H1 (cell line): ENCODE measurements at regions not wholly inside any gene's neighbourhood (a gene's known extent, or its start where the extent isn't known, plus 50 kb on each side); places are given as distances from the start of the nearest gene placed in this dataset.

Source experiments
- CTCF ChIA-PET: fragments of 300-600 bp; sonication (Branson Sonifier 250); formaldehyde crosslinking; loops from one replicate; lab custom pipeline; 2021; ENCODE audit not compliant: partially characterized antibody; lab: Charles Lee
- POLR2A ChIA-PET: fragments of 300-600 bp; sonication (Branson Sonifier 250); formaldehyde crosslinking; loops from one replicate; lab custom pipeline; 2021; ENCODE audit warnings: inconsistent platforms; ENCODE audit not compliant: partially characterized antibody; lab: Charles Lee
- DNase-seq, 2 experiments: peaks; one replicate each; pipeline versions ENCODE4 v3.0.0 to v3.0.0-alpha.2; 2010 to 2022; ENCODE audit warnings: low spot score in 2 of 2, low read depth in 1 of 2, mixed read lengths in 1 of 2
- FAIRE-seq: peaks from 2 replicates; lab custom pipeline; 2011; peaks lifted over from hg19 to GRCh38; lab: Jason Lieb, UNC
- H2AFZ ChIP-seq: 2 replicates; pipeline ENCODE4 v1.8.1; 2012; ENCODE audit warnings: low read length, inconsistent platforms
- H2AK5ac ChIP-seq: 2 replicates; pipeline ENCODE4 v1.6.1; 2013; ENCODE audit warnings: low read depth, low read length
- H2BK120ac ChIP-seq: replicated peaks from 2 replicates; pipeline ENCODE3; 2013; ENCODE audit warnings: low read depth, low read length, inconsistent platforms
- H2BK12ac ChIP-seq: 2 replicates; pipeline ENCODE4 v1.6.1; 2013; ENCODE audit warnings: low read depth, low read length
- H2BK15ac ChIP-seq: 2 replicates; pipeline ENCODE4 v1.6.1; 2013; ENCODE audit warnings: low read length
- H2BK20ac ChIP-seq: 2 replicates; pipeline ENCODE4 v1.6.1; 2013; ENCODE audit warnings: low read length
- H2BK5ac ChIP-seq: 2 replicates; pipeline ENCODE4 v1.6.1; 2013; ENCODE audit warnings: low read depth, low read length
- H3K14ac ChIP-seq: 2 replicates; pipeline ENCODE4 v1.6.1; 2013; ENCODE audit warnings: inconsistent platforms; ENCODE audit not compliant: insufficient read length
- H3K18ac ChIP-seq: 2 replicates; pipeline ENCODE4 v1.6.1; 2013; ENCODE audit warnings: low read length; ENCODE audit errors: extremely low read depth
- H3K23ac ChIP-seq: 2 replicates; pipeline ENCODE4 v1.6.1; 2013; ENCODE audit warnings: inconsistent platforms; ENCODE audit not compliant: insufficient read length
- H3K23me2 ChIP-seq: 2 replicates; pipeline ENCODE4 v1.6.1; 2013; ENCODE audit warnings: low read depth, low read length
- H3K27ac ChIP-seq: 2 replicates; pipeline ENCODE4 v1.6.1; 2011; ENCODE audit warnings: low read depth, low read length, inconsistent platforms
- H3K27me3 ChIP-seq, 4 experiments: replicated peaks in 1 of 4; 1 replicate in 1 of 4; 2 replicates in 3 of 4; pipeline versions ENCODE4 v1.6.1 to v1.8.1; 2011 to 2013; ENCODE audit warnings: low read length in 3 of 4, mild to moderate bottlenecking in 3 of 4, inconsistent platforms in 2 of 4, mixed read lengths in 2 of 4, moderate library complexity in 1 of 4; ENCODE audit not compliant: control insufficient read depth in 3 of 4, insufficient read depth in 3 of 4; ENCODE audit errors: extremely low read depth in 1 of 4
- H3K36me3 ChIP-seq, 4 experiments: 2 replicates each; pipeline versions ENCODE4 v1.6.1 to v1.8.1; 2011 to 2013; ENCODE audit warnings: mild to moderate bottlenecking in 4 of 4, low read length in 3 of 4, moderate library complexity in 2 of 4, control low read depth in 1 of 4, inconsistent platforms in 1 of 4; ENCODE audit not compliant: insufficient read depth in 4 of 4, control insufficient read depth in 2 of 4
- H3K4ac ChIP-seq: replicated peaks from 2 replicates; pipeline ENCODE3; 2013; ENCODE audit warnings: low read length, low read depth, mixed read lengths, inconsistent platforms; ENCODE audit not compliant: insufficient read length
- H3K4me1 ChIP-seq, 4 experiments: replicated peaks in 1 of 4; 1 replicate in 1 of 4; 2 replicates in 3 of 4; pipeline versions ENCODE4 v1.6.1 to v1.8.1; 2011 to 2013; ENCODE audit warnings: low read length in 3 of 4, inconsistent platforms in 2 of 4, mixed read lengths in 1 of 4; ENCODE audit not compliant: insufficient read depth in 4 of 4, control insufficient read depth in 3 of 4
- H3K4me2 ChIP-seq, 2 experiments: 2 replicates each; pipeline versions ENCODE4 v1.6.1 to v1.8.1; 2011 to 2013; ENCODE audit warnings: low read depth in 2 of 2, low read length in 2 of 2, control low read depth in 1 of 2, inconsistent platforms in 1 of 2, mild to moderate bottlenecking in 1 of 2; ENCODE audit not compliant: insufficient read depth in 1 of 2
- H3K4me3 ChIP-seq, 4 experiments: fragments of 200-600, 300-600 bp in 1 of 4; sonication (generic), shearing (Covaris generic), sonication (Bioruptor Twin) in 1 of 4; 2 replicates each; pipeline versions ENCODE4 v1.5.1 to v1.8.1; 2011 to 2016; ENCODE audit warnings: low read length in 4 of 4, low read depth in 3 of 4, control low read depth in 2 of 4, inconsistent platforms in 2 of 4, mild to moderate bottlenecking in 2 of 4, mixed read lengths in 1 of 4, moderate library complexity in 1 of 4; ENCODE audit not compliant: insufficient read depth in 2 of 4; ENCODE audit errors: extremely low read depth in 1 of 4
- H3K56ac ChIP-seq: replicated peaks from 2 replicates; pipeline ENCODE3; 2013; ENCODE audit warnings: low read depth, mild to moderate bottlenecking, mixed read lengths, low read length, inconsistent platforms; ENCODE audit not compliant: insufficient read length
- H3K79me1 ChIP-seq: 2 replicates; pipeline ENCODE4 v1.6.1; 2013; ENCODE audit warnings: low read depth, low read length, control low read depth
- H3K79me2 ChIP-seq, 2 experiments: 2 replicates each; pipeline versions ENCODE4 v1.6.1 to v1.8.1; 2012 to 2013; ENCODE audit warnings: low read length in 2 of 2, mild to moderate bottlenecking in 2 of 2, inconsistent platforms in 1 of 2; ENCODE audit not compliant: insufficient read depth in 2 of 2, control insufficient read depth in 1 of 2
- H3K9ac ChIP-seq, 4 experiments: replicated peaks in 1 of 4; 1 replicate in 1 of 4; 2 replicates in 3 of 4; pipeline versions ENCODE4 v1.6.1 to v1.8.1; 2011 to 2013; ENCODE audit warnings: low read depth in 3 of 4, low read length in 3 of 4, control low read depth in 2 of 4, mild to moderate bottlenecking in 2 of 4, moderate library complexity in 2 of 4, inconsistent platforms in 1 of 4; ENCODE audit errors: extremely low read depth in 1 of 4
- H3K9me3 ChIP-seq, 2 experiments: 2 replicates each; pipeline versions ENCODE4 v1.6.1 to v1.8.1; 2012 to 2013; ENCODE audit warnings: mild to moderate bottlenecking in 2 of 2, moderate library complexity in 2 of 2, control low read depth in 1 of 2, inconsistent platforms in 1 of 2, low read depth in 1 of 2, low read length in 1 of 2, mixed read lengths in 1 of 2; ENCODE audit not compliant: insufficient read depth in 2 of 2
- H4K20me1 ChIP-seq, 2 experiments: replicated peaks in 1 of 2; 2 replicates each; pipeline versions ENCODE3 to v1.8.1; 2011 to 2013; ENCODE audit warnings: inconsistent platforms in 2 of 2, low read length in 2 of 2, mild to moderate bottlenecking in 1 of 2; ENCODE audit not compliant: insufficient read depth in 2 of 2, control insufficient read depth in 1 of 2
- H4K5ac ChIP-seq: 2 replicates; pipeline ENCODE4 v1.6.1; 2013; ENCODE audit warnings: low read length, low read depth, mixed read lengths, inconsistent platforms; ENCODE audit not compliant: insufficient read length
- H4K8ac ChIP-seq: 2 replicates; pipeline ENCODE4 v1.8.0; 2013; ENCODE audit warnings: mild to moderate bottlenecking, moderate library complexity, low read length, inconsistent platforms; ENCODE audit not compliant: insufficient read depth; ENCODE audit errors: extremely low read depth
- H4K91ac ChIP-seq: replicated peaks from 2 replicates; pipeline ENCODE3; 2013; ENCODE audit warnings: low read length, mixed read lengths, inconsistent platforms; ENCODE audit not compliant: insufficient read length
- BCL11A ChIP-seq, 2 experiments: IDR thresholded peaks; one replicate each; pipeline ENCODE4 v1.6.1; 2011; ENCODE audit warnings: low read depth in 2 of 2, low read length in 2 of 2, mild to moderate bottlenecking in 2 of 2
- PHF8 ChIP-seq: fragments of 200-600 bp; sonication (generic); conservative IDR thresholded peaks from 2 replicates; pipeline ENCODE4 v1.7.1; 2012; ENCODE audit warnings: low read depth, mild to moderate bottlenecking, inconsistent platforms, low read length, moderate library complexity
- POU5F1 ChIP-seq: IDR thresholded peaks from 2 replicates; pipeline ENCODE4 v1.6.1; 2011; ENCODE audit warnings: low read depth, mild to moderate bottlenecking, low read length, moderate library complexity
- SAP30 ChIP-seq: fragments of 300-600 bp; sonication (generic); IDR thresholded peaks from 2 replicates; pipeline ENCODE4 v1.7.1; 2012; ENCODE audit warnings: low read length, moderate library complexity, mild to moderate bottlenecking, inconsistent platforms; ENCODE audit not compliant: insufficient read depth, insufficient replicate concordance
- WGBS, 2 experiments: shearing (Covaris generic) in 1 of 2; methylation state at CpG; one replicate each; pipeline versions ENCODE4 v1.1.6 to v1.1.7; 2013 to 2015; ENCODE audit warnings: low lambda C conversion rate in 2 of 2, mixed read lengths in 2 of 2, inconsistent platforms in 1 of 2, low coverage in 1 of 2, missing lambda C conversion rate in 1 of 2; ENCODE audit not compliant: insufficient replicate concordance in 2 of 2, insufficient coverage in 1 of 2, insufficient read length in 1 of 2; ENCODE audit errors: extremely low coverage in 1 of 2, missing lambda C conversion rate in 1 of 2; 5-methylcytosine and 5-hydroxymethylcytosine counted together

DNA sequence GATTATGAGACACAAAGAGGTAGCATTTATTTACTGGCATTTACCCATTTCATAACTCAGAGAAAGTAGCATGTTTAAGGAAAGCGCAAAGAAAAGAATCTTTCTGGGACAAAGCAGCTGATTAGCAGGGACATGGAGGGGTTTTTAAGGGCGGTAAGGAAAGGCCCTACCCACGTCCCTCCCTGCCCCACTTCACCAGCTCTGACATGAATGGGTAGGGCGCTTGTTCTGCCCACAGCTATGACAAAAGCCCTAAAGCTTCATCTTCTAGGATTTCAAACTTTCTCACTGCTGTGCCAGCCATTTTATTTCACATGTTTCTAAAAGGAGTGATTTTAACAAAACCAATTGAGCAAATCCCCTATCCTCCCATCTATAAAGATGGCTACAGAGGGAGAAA is 406.9 kb upstream of the KLF6 start:
- H2BK120ac ChIP-seq: no peak overlapping the region
- H2BK15ac ChIP-seq: no peak overlapping the region
- no peak overlapping the region for H3K4ac ChIP-seq
- H3K79me2 ChIP-seq: no peaks in the 10 kb centered on the region
- DNase-seq (no peak), FAIRE-seq (no peak)
- H3K9me3 ChIP-seq: no peaks in the 10 kb centered on the region
- H3K18ac ChIP-seq: no peak overlapping the region
- no peak overlapping the region for H2BK20ac ChIP-seq
- H3K27ac ChIP-seq: no peak overlapping the region
- no peak overlapping the region for H3K14ac ChIP-seq
- WGBS, 2 experiments: 98% methylated on average over 4 of the region's 4 CpGs; no CpG with 5 or more reads in 1 of the 2 experiments
- no peak overlapping the region for H4K91ac ChIP-seq
- no peak overlapping the region for H3K4me2 ChIP-seq
- H4K5ac ChIP-seq: no peak overlapping the region
- H3K27me3 ChIP-seq: no peaks in the 10 kb centered on the region
- TF ChIP-seq BCL11A (IDR thresholded peaks at IDR 0.05; ENCODE audit: low read depth in 2 of 2, low read length in 2 of 2) (no peak), PHF8 (no peak), POU5F1 (no peak), SAP30 (no peak)
- H3K23me2 ChIP-seq: no peaks in the 10 kb centered on the region
- H2AFZ ChIP-seq: no peak overlapping the region
- CTCF ChIA-PET: no interaction called here
- H2AK5ac ChIP-seq: no peak overlapping the region
- no peaks in the 10 kb centered on the region for H4K20me1 ChIP-seq
- H2BK12ac ChIP-seq: no peak overlapping the region
- no peak overlapping the region for H3K9ac ChIP-seq
- H2BK5ac ChIP-seq: no peak overlapping the region
- no peaks in the 10 kb centered on the region for H3K36me3 ChIP-seq
- H3K4me3 ChIP-seq: no peak overlapping the region
- H3K23ac ChIP-seq: no peak overlapping the region
- H3K79me1 ChIP-seq: no peaks in the 10 kb centered on the region
- H3K4me1 ChIP-seq: no peaks in the 10 kb centered on the region
- H4K8ac ChIP-seq: no peak overlapping the region
- POLR2A ChIA-PET: no interaction called here
- no peak overlapping the region for H3K56ac ChIP-seq
